ENCODE measurements at regions not wholly inside any gene's neighbourhood (a gene's known extent, or its start where the extent isn't known, plus 50 kb on each side); places are given as distances from the start of the nearest gene placed in this dataset.
"Not testable (repeated sequence)": the region's sequence is repeated elsewhere in the genome, so short reads cannot be mapped to it uniquely, and the experiment has no call there.

DNA sequence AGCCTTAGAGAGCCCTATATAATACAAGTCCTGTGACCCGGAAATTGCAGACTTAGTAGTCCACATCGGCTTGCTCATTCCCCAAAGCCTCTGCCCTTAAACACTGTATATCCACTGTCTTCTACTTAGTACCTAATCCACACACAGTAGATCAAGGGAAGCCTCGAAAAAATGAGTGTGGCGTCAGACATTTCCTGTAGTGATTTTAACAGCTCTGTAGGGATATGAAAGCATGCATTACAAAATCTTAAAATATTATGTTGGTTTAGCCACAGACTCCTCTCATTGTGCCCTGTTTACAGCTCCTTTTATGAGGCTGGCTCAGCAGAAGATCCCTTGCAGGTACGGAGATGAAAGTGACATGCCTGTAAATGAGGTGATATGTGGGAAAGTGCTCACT is 416.3 kb downstream of the LIG4 start:
- intact Hi-C loops (cut with DNase I), result no loop called here
- DNase-seq (no peak), ATAC-seq (no peak)
- no peaks in the 10 kb centered on the region for H3K36me3 ChIP-seq
- H3K27me3 ChIP-seq (ENCODE audit: low read depth), result no peaks in the 10 kb centered on the region
- TF ChIP-seq, protein P1, sequence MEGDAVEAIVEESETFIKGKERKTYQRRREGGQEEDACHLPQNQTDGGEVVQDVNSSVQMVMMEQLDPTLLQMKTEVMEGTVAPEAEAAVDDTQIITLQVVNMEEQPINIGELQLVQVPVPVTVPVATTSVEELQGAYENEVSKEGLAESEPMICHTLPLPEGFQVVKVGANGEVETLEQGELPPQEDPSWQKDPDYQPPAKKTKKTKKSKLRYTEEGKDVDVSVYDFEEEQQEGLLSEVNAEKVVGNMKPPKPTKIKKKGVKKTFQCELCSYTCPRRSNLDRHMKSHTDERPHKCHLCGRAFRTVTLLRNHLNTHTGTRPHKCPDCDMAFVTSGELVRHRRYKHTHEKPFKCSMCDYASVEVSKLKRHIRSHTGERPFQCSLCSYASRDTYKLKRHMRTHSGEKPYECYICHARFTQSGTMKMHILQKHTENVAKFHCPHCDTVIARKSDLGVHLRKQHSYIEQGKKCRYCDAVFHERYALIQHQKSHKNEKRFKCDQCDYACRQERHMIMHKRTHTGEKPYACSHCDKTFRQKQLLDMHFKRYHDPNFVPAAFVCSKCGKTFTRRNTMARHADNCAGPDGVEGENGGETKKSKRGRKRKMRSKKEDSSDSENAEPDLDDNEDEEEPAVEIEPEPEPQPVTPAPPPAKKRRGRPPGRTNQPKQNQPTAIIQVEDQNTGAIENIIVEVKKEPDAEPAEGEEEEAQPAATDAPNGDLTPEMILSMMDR (IDR thresholded peaks at IDR 0.05), result no peak
- H3K4me1 ChIP-seq, result no peaks in the 10 kb centered on the region
- no peaks in the 10 kb centered on the region for H3K9me3 ChIP-seq
- no peak overlapping the region for H3K4me3 ChIP-seq
- H3K27ac ChIP-seq, result no peak overlapping the region

- no peak for ATAC-seq
- H3K27me3 ChIP-seq (ENCODE audit: low read depth), result no peaks in the 10 kb centered on the region
- TF ChIP-seq, protein P1 (IDR thresholded peaks at IDR 0.05), result no peak
- no peaks in the 10 kb centered on the region for H3K36me3 ChIP-seq
- no peak for DNase-seq
- H3K4me1 ChIP-seq, result no peaks in the 10 kb centered on the region
- intact Hi-C loops (cut with DNase I), result no loop called here
- H3K27ac ChIP-seq, result no peak overlapping the region
- no peaks in the 10 kb centered on the region for H3K9me3 ChIP-seq
- H3K4me3 ChIP-seq, result no peak overlapping the region
Observed at GRCh38 chr13:107790397-107790796, 424.9 kb downstream of the LIG4 start.

DNA sequence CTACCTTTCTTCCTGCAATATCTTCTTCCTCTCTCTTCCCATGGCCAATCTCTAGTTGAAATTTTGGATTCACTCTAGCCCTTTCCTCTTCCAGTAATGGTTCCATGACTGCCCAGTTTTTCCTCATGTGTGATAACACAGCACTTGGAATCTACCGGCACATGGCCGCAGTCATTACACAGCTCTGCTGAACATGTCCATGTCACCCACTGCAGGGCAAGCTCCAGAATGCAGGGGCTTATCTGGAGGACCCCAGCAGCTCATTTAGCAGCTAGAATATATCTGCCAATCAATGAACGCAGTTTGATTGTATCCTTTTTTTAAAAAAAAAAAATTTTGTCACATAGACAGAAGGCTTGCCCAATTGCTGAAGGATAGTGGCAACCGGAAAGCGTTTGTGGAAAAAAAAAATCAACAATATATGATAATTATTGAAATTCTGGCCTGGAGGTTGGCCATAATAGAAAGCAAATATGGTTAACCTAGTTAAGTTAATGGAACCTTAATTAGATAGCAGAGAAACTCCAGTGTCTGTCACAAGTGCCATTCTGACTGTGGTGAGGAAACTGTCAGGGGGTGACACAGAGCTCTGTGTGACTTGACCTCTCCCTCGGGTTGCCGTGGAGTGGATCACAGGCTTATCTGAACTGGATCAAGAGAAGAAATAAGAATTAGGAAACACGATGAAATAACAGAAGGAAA is 426.7 kb downstream of the LIG4 start:
- intact Hi-C loops (cut with DNase I), result no loop called here
- no peaks in the 10 kb centered on the region for H3K36me3 ChIP-seq
- DNase-seq, result no peak

GRCh38 chr13:107782646-107783045 is 432.7 kb downstream of the LIG4 start:
- H3K27ac ChIP-seq; DNase-seq; intact Hi-C loops (cut with DNase I); H3K27me3 ChIP-seq (ENCODE audit: low read depth); H3K9me3 ChIP-seq; ATAC-seq; H3K36me3 ChIP-seq; H3K4me1 ChIP-seq; H3K4me3 ChIP-seq: not testable (repeated sequence)

More for the DNA sequence above, 426.7 kb downstream of the LIG4 start:
- H3K4me1 ChIP-seq, result no peaks in the 10 kb centered on the region
- no peak overlapping the region for H3K27ac ChIP-seq
- no peaks in the 10 kb centered on the region for H3K9me3 ChIP-seq
- no peak overlapping the region for H3K4me3 ChIP-seq
- no peak for ATAC-seq
- H3K27me3 ChIP-seq (ENCODE audit: low read depth), result no peaks in the 10 kb centered on the region
- TF ChIP-seq, protein P1 (IDR thresholded peaks at IDR 0.05), result no peak

GRCh38 chr13:107778094-107778493 is 437.2 kb downstream of the LIG4 start:
- Histone ChIP-seq H3K36me3 (no peaks in the 10 kb centered on the region), H3K9me3 (no peaks in the 10 kb centered on the region), H3K4me3 (no peak overlapping the region), H3K27ac (no peak overlapping the region), H3K4me1 (no peaks in the 10 kb centered on the region), H3K27me3 (ENCODE audit: low read depth) (no peaks in the 10 kb centered on the region)
- DNase-seq (no peak), ATAC-seq (no peak)
- intact Hi-C loops (cut with DNase I), result no loop called here
- TF ChIP-seq, protein P1 (IDR thresholded peaks at IDR 0.05), result no peak

DNA sequence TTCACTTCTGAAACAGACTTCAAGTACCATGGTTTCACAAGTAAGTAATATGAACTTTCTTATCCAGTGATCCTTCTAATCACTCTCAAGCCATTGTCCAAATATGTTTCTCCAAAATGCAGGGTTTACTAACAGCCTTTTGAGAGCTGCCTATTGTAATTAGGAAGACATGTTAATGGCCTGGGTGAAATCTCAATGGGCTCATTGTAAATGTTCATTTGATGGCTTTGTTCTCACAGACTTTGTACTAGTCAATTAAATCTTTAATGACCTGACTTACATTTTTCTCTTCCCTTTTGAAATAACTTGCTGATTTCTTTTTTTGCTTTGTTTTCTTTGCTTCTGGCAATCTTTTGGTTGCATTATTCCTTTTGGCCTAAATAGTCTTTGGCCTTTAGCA is 444.8 kb downstream of the LIG4 start:
- intact Hi-C loops (cut with DNase I), result no loop called here
- no peak for DNase-seq
- ATAC-seq, result no peak
- no peak overlapping the region for H3K27ac ChIP-seq
- H3K36me3 ChIP-seq, result no peaks in the 10 kb centered on the region
- TF ChIP-seq, protein P1 (IDR thresholded peaks at IDR 0.05), result no peak
- no peaks in the 10 kb centered on the region for H3K27me3 ChIP-seq (ENCODE audit: low read depth)
- no peaks in the 10 kb centered on the region for H3K4me1 ChIP-seq
- no peak overlapping the region for H3K4me3 ChIP-seq
- H3K9me3 ChIP-seq, result no peaks in the 10 kb centered on the region

All from lower lobe of right lung (tissue), 2 donors.